HFF-Myc (cell line): ENCODE measurements at regions not wholly inside any gene's neighbourhood (a gene's known extent, or its start where the extent isn't known, plus 50 kb on each side); places are given as distances from the start of the nearest gene placed in this dataset.
"Not testable (repeated sequence)": the region's sequence is repeated elsewhere in the genome, so short reads cannot be mapped to it uniquely, and the experiment has no call there.

Experiments used
- DNase-seq: peaks from one replicate; pipeline ENCODE4 v3.0.0-alpha.2; 2011; ENCODE audit warnings: low read depth; ENCODE audit errors: extremely low read depth
- H3K4me3 ChIP-seq: replicated peaks from 2 replicates; pipeline ENCODE4 v1.5.1; 2011; ENCODE audit warnings: low read depth, mild to moderate bottlenecking, control low read depth, low read length
- TF ChIP-seq, protein P1 (sequence below): IDR thresholded peaks from 2 replicates; pipeline ENCODE4 v1.5.1; 2012; ENCODE audit warnings: mild to moderate bottlenecking, low read depth, low read length, control low read depth; ENCODE audit errors: missing control alignments

DNA sequence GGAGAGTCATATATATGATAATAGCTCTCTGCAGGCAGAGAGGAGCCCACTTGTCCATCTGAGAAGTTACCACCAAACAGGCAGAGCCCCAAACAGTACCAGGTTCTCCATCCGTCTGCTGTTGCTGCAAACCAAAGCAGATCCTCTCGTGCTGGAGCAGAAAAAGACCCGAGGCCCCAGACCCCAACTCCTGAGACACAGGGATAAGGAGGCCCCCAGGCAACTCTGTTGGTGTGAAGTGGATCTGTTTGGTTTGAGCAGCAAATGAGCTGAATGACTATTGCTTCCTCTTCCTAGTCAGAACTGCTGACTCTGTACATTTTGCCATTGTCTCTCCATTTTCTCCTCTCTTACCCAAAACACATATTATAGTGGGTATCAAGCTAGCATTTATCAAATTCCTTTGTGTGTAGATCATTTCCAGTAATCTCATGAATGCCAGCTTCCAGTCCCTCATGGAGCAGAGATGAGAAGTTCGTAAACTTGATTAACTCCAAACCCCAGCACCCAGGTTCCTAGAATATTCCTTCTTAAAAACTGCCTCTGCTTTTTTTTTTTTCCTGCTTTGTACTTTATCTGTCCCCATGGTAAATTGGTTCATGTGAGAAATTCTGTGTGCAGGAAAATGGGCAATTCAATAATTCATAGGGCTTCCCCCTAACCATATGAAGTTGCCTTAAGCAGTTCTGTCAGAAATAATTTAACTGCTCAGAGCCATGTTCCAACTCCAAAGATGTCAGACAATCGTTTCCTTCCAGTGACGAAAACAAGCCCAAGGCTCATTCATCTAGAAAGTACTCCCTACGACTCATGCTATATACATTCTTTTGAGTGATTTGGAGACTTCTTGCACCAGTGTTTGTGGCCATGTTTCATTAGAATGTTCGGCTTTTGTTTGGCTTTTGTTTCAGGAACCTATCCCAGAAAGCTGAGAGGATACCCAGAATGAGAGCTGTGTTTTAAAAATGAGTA lies 98.6 kb upstream of the ATXN3L start:
- H3K4me3 ChIP-seq: no peak overlapping the region

DNA sequence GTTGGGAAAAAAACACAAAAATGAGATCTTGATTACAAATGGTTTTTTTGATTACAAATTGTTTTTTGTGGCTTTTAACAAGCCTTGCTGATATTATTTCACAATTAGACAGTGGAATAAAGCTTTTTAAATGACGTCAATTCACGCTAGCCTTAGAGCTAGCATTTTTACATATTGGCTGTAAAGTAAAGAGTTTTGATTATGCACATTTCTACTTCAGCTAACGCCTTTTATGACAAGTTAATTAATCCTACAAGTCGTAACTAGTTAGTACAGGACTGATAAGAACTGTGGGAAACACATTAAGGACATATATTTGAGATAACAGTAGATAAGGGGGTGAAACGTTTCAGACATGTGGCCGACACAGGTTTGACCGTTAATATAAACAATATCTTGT lies 95.7 kb upstream of the ATXN3L start:
- no peak for DNase-seq
- H3K4me3 ChIP-seq: no peak overlapping the region
- TF ChIP-seq, protein P1, sequence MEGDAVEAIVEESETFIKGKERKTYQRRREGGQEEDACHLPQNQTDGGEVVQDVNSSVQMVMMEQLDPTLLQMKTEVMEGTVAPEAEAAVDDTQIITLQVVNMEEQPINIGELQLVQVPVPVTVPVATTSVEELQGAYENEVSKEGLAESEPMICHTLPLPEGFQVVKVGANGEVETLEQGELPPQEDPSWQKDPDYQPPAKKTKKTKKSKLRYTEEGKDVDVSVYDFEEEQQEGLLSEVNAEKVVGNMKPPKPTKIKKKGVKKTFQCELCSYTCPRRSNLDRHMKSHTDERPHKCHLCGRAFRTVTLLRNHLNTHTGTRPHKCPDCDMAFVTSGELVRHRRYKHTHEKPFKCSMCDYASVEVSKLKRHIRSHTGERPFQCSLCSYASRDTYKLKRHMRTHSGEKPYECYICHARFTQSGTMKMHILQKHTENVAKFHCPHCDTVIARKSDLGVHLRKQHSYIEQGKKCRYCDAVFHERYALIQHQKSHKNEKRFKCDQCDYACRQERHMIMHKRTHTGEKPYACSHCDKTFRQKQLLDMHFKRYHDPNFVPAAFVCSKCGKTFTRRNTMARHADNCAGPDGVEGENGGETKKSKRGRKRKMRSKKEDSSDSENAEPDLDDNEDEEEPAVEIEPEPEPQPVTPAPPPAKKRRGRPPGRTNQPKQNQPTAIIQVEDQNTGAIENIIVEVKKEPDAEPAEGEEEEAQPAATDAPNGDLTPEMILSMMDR: no peak

More for the DNA sequence above, 98.6 kb upstream of the ATXN3L start:
- TF ChIP-seq, protein P1: no peak
- no peak for DNase-seq

DNA sequence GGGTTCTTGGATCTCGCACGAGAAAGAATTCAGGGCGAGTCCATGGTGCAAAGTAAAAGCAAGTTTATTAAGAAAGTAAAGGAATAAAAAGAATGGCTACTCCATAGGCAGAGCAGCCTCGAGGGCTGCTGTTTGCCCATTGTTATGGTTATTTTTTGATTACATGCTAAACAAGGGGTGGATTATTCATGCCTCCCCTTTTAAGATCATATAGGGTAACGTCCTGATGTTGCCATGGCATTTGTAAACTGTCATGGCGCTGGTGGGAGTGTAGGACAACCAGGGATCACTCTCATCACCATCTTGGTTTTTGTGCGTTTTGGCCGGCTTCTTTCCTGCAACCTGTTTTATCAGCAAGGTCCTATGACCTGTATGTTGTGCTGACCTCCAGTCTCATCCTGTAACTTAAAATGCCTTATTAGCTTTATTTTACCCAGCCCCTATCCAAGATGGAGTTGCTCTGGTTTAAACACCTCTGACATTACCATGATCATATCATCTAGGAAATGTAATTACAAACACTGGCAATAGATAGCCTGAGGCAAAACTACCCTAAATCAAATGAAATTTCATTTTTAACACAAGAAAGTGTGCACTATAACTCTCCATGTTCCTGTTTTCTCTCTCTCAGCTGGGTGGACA lies 94.3 kb upstream of the ATXN3L start:
- no peak for DNase-seq
- TF ChIP-seq, protein P1: no peak
- no peak overlapping the region for H3K4me3 ChIP-seq

DNA sequence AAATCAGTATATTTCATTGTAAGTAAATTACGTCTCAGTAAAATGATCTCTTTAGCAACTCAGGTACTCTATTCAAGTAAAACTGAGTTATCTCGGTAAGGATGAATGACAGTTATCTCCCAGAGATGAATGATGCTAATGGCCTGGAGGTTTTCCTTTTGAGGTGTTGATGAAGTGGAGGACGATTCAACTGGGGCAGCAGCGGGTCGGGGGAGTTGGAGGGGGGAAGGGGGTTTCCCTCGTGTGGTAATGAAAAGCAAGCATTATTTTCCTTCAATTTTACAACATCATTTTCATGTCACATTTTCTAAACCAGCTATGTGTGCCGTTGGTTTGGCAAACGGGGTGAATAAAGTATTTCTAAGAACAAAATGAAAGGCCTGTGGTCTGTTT lies 92.4 kb upstream of the ATXN3L start:
- H3K4me3 ChIP-seq: no peak overlapping the region
- DNase-seq: no peak
- TF ChIP-seq, protein P1: no peak

DNA sequence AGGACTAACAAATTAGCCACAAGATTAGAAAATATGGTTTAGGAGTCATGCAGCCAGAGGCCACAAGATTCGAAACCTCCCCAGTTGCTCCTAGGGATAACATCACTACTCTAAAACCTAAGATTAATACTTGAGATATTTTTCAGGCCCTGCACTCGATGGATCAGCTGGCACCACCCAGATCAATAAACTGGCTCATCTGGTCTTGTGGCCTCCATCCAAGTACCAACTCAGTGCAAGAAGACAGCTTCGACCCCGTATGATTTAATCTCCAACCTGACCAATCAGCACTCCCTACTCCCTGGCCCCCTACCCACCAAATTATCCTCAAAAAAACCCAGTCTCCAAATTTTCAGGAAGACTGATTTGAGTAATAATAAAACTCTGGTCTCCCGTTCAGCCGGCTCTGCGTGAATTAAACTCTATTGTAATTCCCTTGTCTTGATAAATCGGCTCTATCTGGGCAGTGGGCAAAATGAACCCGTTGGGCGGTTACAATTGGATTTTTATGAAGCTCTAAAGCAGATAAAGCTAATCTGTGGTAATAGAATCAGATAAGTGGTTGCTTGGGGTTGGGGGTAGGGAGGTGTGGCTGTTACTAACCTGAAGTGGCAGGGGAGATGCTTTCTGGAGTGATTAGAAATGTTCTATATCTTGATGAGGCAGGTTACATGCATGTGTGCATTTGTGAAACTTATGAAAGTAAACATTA lies 91.8 kb upstream of the ATXN3L start:
- DNase-seq: no peak
- TF ChIP-seq, protein P1: no peak
- no peak overlapping the region for H3K4me3 ChIP-seq

DNA sequence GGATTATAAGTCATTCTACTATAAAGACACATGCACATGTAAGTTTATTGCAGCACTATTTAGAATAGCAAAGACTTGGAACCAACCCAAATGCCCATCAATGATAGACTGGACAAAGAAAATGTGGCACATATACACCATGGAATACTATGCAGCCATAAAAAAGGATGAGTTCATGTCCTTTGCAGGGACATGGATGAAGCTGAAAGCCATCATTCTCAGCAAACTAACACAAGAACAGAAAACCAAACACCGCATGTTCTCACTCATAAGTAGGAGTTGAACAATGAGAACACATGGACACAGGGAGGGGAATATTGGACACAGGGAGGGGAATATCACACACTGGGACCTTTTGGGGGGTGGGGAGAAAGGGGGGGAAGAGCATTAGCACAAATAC lies 88.7 kb upstream of the ATXN3L start:
- not testable (repeated sequence) for H3K4me3 ChIP-seq, DNase-seq

DNA sequence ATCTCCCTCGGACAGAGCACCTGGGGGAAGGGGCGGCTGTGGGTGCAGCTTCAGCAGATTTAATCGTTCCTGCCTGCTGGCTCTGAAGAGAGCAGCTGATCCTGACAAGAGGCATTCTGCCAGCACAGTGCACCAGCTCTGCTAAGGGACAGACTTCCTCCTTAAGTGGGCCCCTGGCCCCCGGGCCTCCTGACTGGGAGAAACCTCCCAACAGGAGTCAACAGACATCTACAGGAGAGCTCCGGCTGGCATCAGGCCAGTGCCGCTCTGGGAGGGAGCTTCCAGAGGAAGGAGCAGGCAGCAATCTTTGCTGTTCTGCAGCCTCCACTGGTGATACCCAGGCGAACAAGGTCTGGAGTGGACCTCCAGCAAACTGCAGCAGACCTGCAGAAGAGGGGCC lies 84.9 kb upstream of the ATXN3L start:
- not testable (repeated sequence) for H3K4me3 ChIP-seq, DNase-seq
